PFSK-1 (cell line): ENCODE measurements at regions not wholly inside any gene's neighbourhood (a gene's known extent, or its start where the extent isn't known, plus 50 kb on each side); places are given as distances from the start of the nearest gene placed in this dataset.
A peak's percentile ranks its signal among the peaks of the same experiment; 100 is the strongest.

Experiments used
- FOXP2 ChIP-seq: optimal IDR thresholded peaks from 2 replicates; pipeline ENCODE3; 2011; ENCODE audit warnings: borderline replicate concordance, control low read depth, inconsistent platforms; ENCODE audit not compliant: insufficient read depth; ENCODE audit errors: extremely low read length, extremely low read depth
- POLR2AphosphoS5 ChIP-seq: IDR thresholded peaks from 2 replicates; pipeline ENCODE4 v1.6.1; 2012; ENCODE audit warnings: low read depth, mild to moderate bottlenecking, control low read depth, low read length, moderate library complexity
- REST ChIP-seq, 2 experiments: IDR thresholded peaks; 2 replicates each; pipeline versions ENCODE4 v1.6.1 to v1.8.0; 2011 to 2012; ENCODE audit warnings: low read depth in 2 of 2, low read length in 2 of 2, control low read depth in 1 of 2, inconsistent platforms in 1 of 2, mild to moderate bottlenecking in 1 of 2, moderate library complexity in 1 of 2; ENCODE audit not compliant: insufficient read depth in 1 of 2
- SIN3A ChIP-seq: IDR thresholded peaks from 2 replicates; pipeline ENCODE4 v1.6.1; 2012; ENCODE audit warnings: mild to moderate bottlenecking, low read length, moderate library complexity, borderline replicate concordance; ENCODE audit not compliant: insufficient read depth
- TAF1 ChIP-seq: IDR thresholded peaks from 2 replicates; pipeline ENCODE4 v1.6.1; 2012; ENCODE audit warnings: low read length, control low read depth, borderline replicate concordance; ENCODE audit not compliant: insufficient read depth

DNA sequence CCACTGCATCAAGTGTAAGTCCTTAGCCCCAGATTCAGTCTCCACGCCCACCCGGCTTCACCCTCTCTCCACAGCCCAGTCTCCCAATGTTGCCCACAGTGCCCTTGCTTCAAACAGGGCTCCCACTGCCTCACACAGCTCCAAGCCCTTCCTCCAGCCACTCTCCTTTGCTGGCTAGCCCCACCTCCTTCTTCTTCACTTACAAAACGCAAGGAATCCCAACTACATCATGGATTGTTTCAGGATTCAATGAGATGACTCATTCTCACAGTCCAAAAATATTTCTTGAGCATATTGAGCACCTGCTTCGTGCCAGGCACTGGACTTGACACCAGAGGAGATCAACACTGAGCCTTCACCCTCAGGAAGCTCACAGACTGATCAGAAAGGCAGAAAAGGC is 533.5 kb downstream of the BUD13 start:
- TF ChIP-seq FOXP2 (no peak), POLR2AphosphoS5 (no peak), REST (IDR thresholded peaks at IDR 0.05; ENCODE audit: insufficient read depth in 1 of 2, low read depth in 2 of 2, low read length in 2 of 2) (no peak), SIN3A (no peak), TAF1 (no peak)

GRCh38 chr11:116234989-116235568 is 537.7 kb downstream of the BUD13 start:
- TF ChIP-seq REST (IDR thresholded peaks at IDR 0.05; ENCODE audit: insufficient read depth in 1 of 2, low read depth in 2 of 2, low read length in 2 of 2), result no peak
- TF ChIP-seq POLR2AphosphoS5, result no peak
- TF ChIP-seq SIN3A, result no peak

DNA sequence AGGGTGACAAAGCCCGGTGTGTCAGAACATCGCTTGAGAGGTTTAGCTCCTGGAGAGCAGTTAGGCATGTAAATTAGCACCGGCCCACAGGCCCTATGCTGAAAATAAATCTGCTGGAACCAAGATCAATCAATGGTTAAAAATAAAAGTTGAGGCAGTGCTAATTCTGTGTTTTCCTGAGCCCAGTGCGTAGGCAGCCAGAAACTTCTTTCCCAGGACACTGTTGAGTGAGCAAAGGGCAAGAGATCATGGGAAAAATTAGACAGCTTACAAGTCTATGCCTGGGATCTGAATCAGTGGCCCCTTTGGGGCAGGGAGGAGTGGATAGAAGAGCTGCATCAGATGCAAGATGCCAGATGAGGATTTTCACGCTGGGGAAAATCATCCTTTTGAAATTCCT is 539.2 kb downstream of the BUD13 start:
- no peak for TF ChIP-seq SIN3A
- no peak for TF ChIP-seq REST (IDR thresholded peaks at IDR 0.05; ENCODE audit: insufficient read depth in 1 of 2, low read depth in 2 of 2, low read length in 2 of 2)
- no peak for TF ChIP-seq POLR2AphosphoS5
- no peak for TF ChIP-seq FOXP2
- no peak for TF ChIP-seq TAF1

DNA sequence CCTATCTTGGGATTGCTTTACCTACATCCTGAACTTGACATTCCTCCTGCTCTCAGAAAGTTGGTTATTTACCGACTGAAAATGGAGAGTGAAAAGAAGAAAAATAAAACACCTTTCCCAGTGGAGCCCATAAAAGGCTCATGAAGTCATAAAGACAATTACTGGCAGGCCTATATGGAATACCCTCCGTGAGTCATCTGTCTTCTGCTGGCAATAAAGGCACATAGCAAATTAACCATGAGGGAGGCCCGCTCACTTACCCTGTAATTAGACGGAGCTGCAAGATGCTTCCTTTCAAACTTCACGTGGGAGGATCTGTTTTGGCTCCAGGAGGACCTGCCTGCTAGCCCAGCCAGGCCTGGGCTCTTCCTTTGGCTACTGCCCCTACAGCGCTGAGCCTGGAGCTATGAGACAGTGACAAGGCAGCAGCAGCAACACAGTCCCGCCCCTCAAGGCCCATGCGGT is 540.4 kb downstream of the BUD13 start:
- TF ChIP-seq REST (IDR thresholded peaks at IDR 0.05; ENCODE audit: insufficient read depth in 1 of 2, low read depth in 2 of 2, low read length in 2 of 2) (0 out of 4 replicates have a peak, but pooled peaks of 1 of the 2 experiments have one; percentile 30), FOXP2 (no peak), TAF1 (no peak), SIN3A (peak; percentile 70; the same call in 1 of the 2 replicates), POLR2AphosphoS5 (no peak)

- no peak for TF ChIP-seq REST (IDR thresholded peaks at IDR 0.05; ENCODE audit: insufficient read depth in 1 of 2, low read depth in 2 of 2, low read length in 2 of 2)
- no peak for TF ChIP-seq FOXP2
- TF ChIP-seq TAF1, result no peak
- no peak for TF ChIP-seq SIN3A
- TF ChIP-seq POLR2AphosphoS5, result no peak
These were observed 541.2 kb downstream of the BUD13 start for GRCh38 chr11:116231543-116231942.
